ENCODE measurements at regions not wholly inside any gene's neighbourhood (a gene's known extent, or its start where the extent isn't known, plus 50 kb on each side); places are given as distances from the start of the nearest gene placed in this dataset.

GRCh38 chr4:123978637-123979036, 582.0 kb downstream of the SPRY1 start:
- intact Hi-C loops (cut with micrococcal nuclease), result no loop called here
- POLR2A ChIA-PET, result no interaction called here
- DNase-seq, result no peak
- Mint-ChIP-seq H3K27ac (no peak overlapping the region), H3K9me3 (peaks cover 0 to 14% (median 5%) of the 10 kb centered on the region in 11 donors), H3K4me3 (no peak overlapping the region), H3K27me3 (peaks cover 0 to 2% (median 0%) of the 10 kb centered on the region in 5 donors), H3K4me1 (no peaks in the 10 kb centered on the region), H3K36me3 (no peaks in the 10 kb centered on the region)
- Histone ChIP-seq H3K4me1 (ENCODE audit: control insufficient read depth in 2 of 2, insufficient read depth in 2 of 2, low read length in 2 of 2) (no peaks in the 10 kb centered on the region), H3K36me3 (ENCODE audit: control insufficient read depth in 2 of 3, insufficient read depth in 3 of 3, low read length in 3 of 3) (no peaks in the 10 kb centered on the region), H3K27ac (ENCODE audit: low read depth, low read length) (no peak overlapping the region), H3K4me3 (ENCODE audit: low read length) (no peak overlapping the region), H3K9me3 (ENCODE audit: control insufficient read depth in 2 of 3, low read length in 3 of 3) (no peaks in the 10 kb centered on the region), H3K27me3 (ENCODE audit: control insufficient read depth in 2 of 2, insufficient read depth in 2 of 2, low read length in 2 of 2) (no peaks in the 10 kb centered on the region)
- ATAC-seq, result no peak
- CTCF ChIA-PET, result no interaction called here

GRCh38 chr4:123980736-123981300, 584.2 kb downstream of the SPRY1 start:
- Histone ChIP-seq H3K4me3 (ENCODE audit: low read length) (no peak overlapping the region), H3K27ac (ENCODE audit: low read depth, low read length) (no peak overlapping the region), H3K27me3 (ENCODE audit: control insufficient read depth in 2 of 2, insufficient read depth in 2 of 2, low read length in 2 of 2) (no peaks in the 10 kb centered on the region), H3K36me3 (ENCODE audit: control insufficient read depth in 2 of 3, insufficient read depth in 3 of 3, low read length in 3 of 3) (no peaks in the 10 kb centered on the region), H3K9me3 (ENCODE audit: control insufficient read depth in 2 of 3, low read length in 3 of 3) (no peaks in the 10 kb centered on the region), H3K4me1 (ENCODE audit: control insufficient read depth in 2 of 2, insufficient read depth in 2 of 2, low read length in 2 of 2) (no peaks in the 10 kb centered on the region)
- POLR2A ChIA-PET, result no interaction called here
- no peak for ATAC-seq
- Mint-ChIP-seq H3K9me3 (peaks cover 0 to 14% (median 3%) of the 10 kb centered on the region in 11 donors), H3K27me3 (no peaks in the 10 kb centered on the region), H3K27ac (no peak overlapping the region), H3K4me3 (no peak overlapping the region), H3K4me1 (no peaks in the 10 kb centered on the region), H3K36me3 (no peaks in the 10 kb centered on the region)
- CTCF ChIA-PET, result no interaction called here
- no peak for DNase-seq
- intact Hi-C loops (cut with micrococcal nuclease), result no loop called here

- POLR2A ChIA-PET, result no interaction called here
- CTCF ChIA-PET, result no interaction called here
- no peak overlapping the region for H3K4me3 Mint-ChIP-seq
Measured at GRCh38 chr4:123984886-123985285, 588.3 kb downstream of the SPRY1 start.

GRCh38 chr4:123986268-123986798, 589.7 kb downstream of the SPRY1 start:
- Histone ChIP-seq H3K27me3 (ENCODE audit: control insufficient read depth in 2 of 2, insufficient read depth in 2 of 2, low read length in 2 of 2) (no peaks in the 10 kb centered on the region), H3K4me3 (ENCODE audit: low read length) (no peak overlapping the region), H3K27ac (ENCODE audit: low read depth, low read length) (no peak overlapping the region), H3K36me3 (ENCODE audit: control insufficient read depth in 2 of 3, insufficient read depth in 3 of 3, low read length in 3 of 3) (no peaks in the 10 kb centered on the region), H3K9me3 (ENCODE audit: control insufficient read depth in 2 of 3, low read length in 3 of 3) (no peaks in the 10 kb centered on the region), H3K4me1 (ENCODE audit: control insufficient read depth in 2 of 2, insufficient read depth in 2 of 2, low read length in 2 of 2) (no peaks in the 10 kb centered on the region)
- ATAC-seq (no peak), DNase-seq (no peak)
- Mint-ChIP-seq H3K9me3 (peaks cover 0 to 5% (median 0%) of the 10 kb centered on the region in 11 donors), H3K4me3 (no peak overlapping the region), H3K27ac (no peak overlapping the region), H3K4me1 (no peaks in the 10 kb centered on the region), H3K36me3 (no peaks in the 10 kb centered on the region), H3K27me3 (no peaks in the 10 kb centered on the region)
- POLR2A ChIA-PET, result no interaction called here
- intact Hi-C loops (cut with micrococcal nuclease), result no loop called here
- CTCF ChIA-PET, result no interaction called here

More at GRCh38 chr4:123984886-123985285, 588.3 kb downstream of the SPRY1 start:
- H3K9me3 ChIP-seq (ENCODE audit: control insufficient read depth in 2 of 3, low read length in 3 of 3), result no peaks in the 10 kb centered on the region
- no peaks in the 10 kb centered on the region for H3K27me3 ChIP-seq (ENCODE audit: control insufficient read depth in 2 of 2, insufficient read depth in 2 of 2, low read length in 2 of 2)
- Mint-ChIP-seq H3K4me1 (no peaks in the 10 kb centered on the region), H3K27ac (no peak overlapping the region), H3K9me3 (peaks cover 0 to 5% (median 0%) of the 10 kb centered on the region in 11 donors), H3K36me3 (no peaks in the 10 kb centered on the region), H3K27me3 (no peaks in the 10 kb centered on the region)
- intact Hi-C loops (cut with micrococcal nuclease), result no loop called here
- H3K4me3 ChIP-seq (ENCODE audit: low read length), result no peak overlapping the region
- H3K27ac ChIP-seq (ENCODE audit: low read depth, low read length), result no peak overlapping the region
- H3K4me1 ChIP-seq (ENCODE audit: control insufficient read depth in 2 of 2, insufficient read depth in 2 of 2, low read length in 2 of 2), result no peaks in the 10 kb centered on the region
- no peaks in the 10 kb centered on the region for H3K36me3 ChIP-seq (ENCODE audit: control insufficient read depth in 2 of 3, insufficient read depth in 3 of 3, low read length in 3 of 3)
- DNase-seq, result no peak
- ATAC-seq, result no peak

- no peak overlapping the region for H3K27ac Mint-ChIP-seq
- ATAC-seq, result no peak
- no peaks in the 10 kb centered on the region for H3K27me3 ChIP-seq (ENCODE audit: control insufficient read depth in 2 of 2, insufficient read depth in 2 of 2, low read length in 2 of 2)
- H3K27ac ChIP-seq (ENCODE audit: low read depth, low read length), result no peak overlapping the region
- ChIA-PET POLR2A (no interaction called here), CTCF (no interaction called here)
- H3K36me3 Mint-ChIP-seq, result no peaks in the 10 kb centered on the region
- H3K4me3 ChIP-seq (ENCODE audit: low read length), result no peak overlapping the region
- no peak overlapping the region for H3K4me3 Mint-ChIP-seq
- peaks cover 0 to 9% (median 2%) of the 10 kb centered on the region in 11 donors for H3K9me3 Mint-ChIP-seq
- H3K36me3 ChIP-seq (ENCODE audit: control insufficient read depth in 2 of 3, insufficient read depth in 3 of 3, low read length in 3 of 3), result no peaks in the 10 kb centered on the region
- intact Hi-C loops (cut with micrococcal nuclease), result no loop called here
- H3K27me3 Mint-ChIP-seq, result no peaks in the 10 kb centered on the region
- no peak for DNase-seq
- no peaks in the 10 kb centered on the region for H3K4me1 Mint-ChIP-seq
- H3K9me3 ChIP-seq (ENCODE audit: control insufficient read depth in 2 of 3, low read length in 3 of 3), result no peaks in the 10 kb centered on the region
- H3K4me1 ChIP-seq (ENCODE audit: control insufficient read depth in 2 of 2, insufficient read depth in 2 of 2, low read length in 2 of 2), result no peaks in the 10 kb centered on the region
Measured at GRCh38 chr4:123987408-123987807, 590.8 kb downstream of the SPRY1 start.

GRCh38 chr4:123990310-123990870, 593.8 kb downstream of the SPRY1 start:
- H3K27me3 Mint-ChIP-seq, result no peaks in the 10 kb centered on the region
- no peaks in the 10 kb centered on the region for H3K27me3 ChIP-seq (ENCODE audit: control insufficient read depth in 2 of 2, insufficient read depth in 2 of 2, low read length in 2 of 2)
- H3K36me3 ChIP-seq (ENCODE audit: control insufficient read depth in 2 of 3, insufficient read depth in 3 of 3, low read length in 3 of 3), result no peaks in the 10 kb centered on the region
- no peaks in the 10 kb centered on the region for H3K36me3 Mint-ChIP-seq
- no peak overlapping the region for H3K27ac ChIP-seq (ENCODE audit: low read depth, low read length)
- ChIA-PET POLR2A (no interaction called here), CTCF (no interaction called here)
- H3K4me3 Mint-ChIP-seq, result no peak overlapping the region
- H3K4me1 ChIP-seq (ENCODE audit: control insufficient read depth in 2 of 2, insufficient read depth in 2 of 2, low read length in 2 of 2), result no peaks in the 10 kb centered on the region
- H3K4me1 Mint-ChIP-seq, result no peaks in the 10 kb centered on the region
- no peaks in the 10 kb centered on the region for H3K9me3 ChIP-seq (ENCODE audit: control insufficient read depth in 2 of 3, low read length in 3 of 3)
- peaks cover 0 to 11% (median 2%) of the 10 kb centered on the region in 11 donors for H3K9me3 Mint-ChIP-seq
- H3K27ac Mint-ChIP-seq, result no peak overlapping the region
- no peak for ATAC-seq
- H3K4me3 ChIP-seq (ENCODE audit: low read length), result no peak overlapping the region
- no peak for DNase-seq
- intact Hi-C loops (cut with micrococcal nuclease), result no loop called here

GRCh38 chr4:123994917-123995316, 598.3 kb downstream of the SPRY1 start:
- Mint-ChIP-seq H3K27ac (no peak overlapping the region), H3K4me1 (no peaks in the 10 kb centered on the region), H3K4me3 (no peak overlapping the region), H3K9me3 (peaks cover 0 to 11% (median 2%) of the 10 kb centered on the region in 11 donors), H3K36me3 (no peaks in the 10 kb centered on the region), H3K27me3 (no peaks in the 10 kb centered on the region)
- Histone ChIP-seq H3K9me3 (ENCODE audit: control insufficient read depth in 2 of 3, low read length in 3 of 3) (no peaks in the 10 kb centered on the region), H3K4me3 (ENCODE audit: low read length) (no peak overlapping the region), H3K4me1 (ENCODE audit: control insufficient read depth in 2 of 2, insufficient read depth in 2 of 2, low read length in 2 of 2) (no peaks in the 10 kb centered on the region), H3K27ac (ENCODE audit: low read depth, low read length) (no peak overlapping the region), H3K36me3 (ENCODE audit: control insufficient read depth in 2 of 3, insufficient read depth in 3 of 3, low read length in 3 of 3) (no peaks in the 10 kb centered on the region), H3K27me3 (ENCODE audit: control insufficient read depth in 2 of 2, insufficient read depth in 2 of 2, low read length in 2 of 2) (no peaks in the 10 kb centered on the region)
- ChIA-PET POLR2A (no interaction called here), CTCF (no interaction called here)
- ATAC-seq (no peak), DNase-seq (no peak)
- intact Hi-C loops (cut with micrococcal nuclease), result no loop called here

All from naive thymus-derived CD4-positive, alpha-beta T cell (primary cell).